Endodermal cell (in vitro differentiated cells): ENCODE measurements at regions not wholly inside any gene's neighbourhood (a gene's known extent, or its start where the extent isn't known, plus 50 kb on each side); places are given as distances from the start of the nearest gene placed in this dataset.

ENCODE experiments used
- DNase-seq: peaks from one replicate; pipeline ENCODE4 v3.0.0-alpha.2; 2017
- H3K27ac ChIP-seq: 2 replicates; pipeline ENCODE4 v1.5.1; 2013; ENCODE audit warnings: mild to moderate bottlenecking, low read depth, low read length, moderate library complexity
- H3K27me3 ChIP-seq: 2 replicates; pipeline ENCODE4 v1.6.1; 2013; ENCODE audit warnings: mild to moderate bottlenecking, low read length, moderate library complexity; ENCODE audit not compliant: insufficient read depth, control insufficient read depth, poor library complexity, severe bottlenecking
- H3K36me3 ChIP-seq: 2 replicates; pipeline ENCODE4 v1.7.0; 2013; ENCODE audit warnings: mild to moderate bottlenecking, low read length, moderate library complexity; ENCODE audit not compliant: control insufficient read depth, insufficient read depth
- H3K4me1 ChIP-seq: one replicate; pipeline ENCODE4 v1.7.0; 2013; ENCODE audit warnings: low read length; ENCODE audit not compliant: control insufficient read depth, insufficient read depth
- H3K4me3 ChIP-seq: 2 replicates; pipeline ENCODE4 v1.5.1; 2013; ENCODE audit warnings: mild to moderate bottlenecking, low read length, moderate library complexity
- H3K9ac ChIP-seq: 2 replicates; pipeline ENCODE4 v1.6.1; 2013; ENCODE audit warnings: mild to moderate bottlenecking, low read length, moderate library complexity; ENCODE audit not compliant: poor library complexity, severe bottlenecking; ENCODE audit errors: extremely low read depth
- H3K9me3 ChIP-seq: 2 replicates; pipeline ENCODE4 v1.6.1; 2013; ENCODE audit warnings: mild to moderate bottlenecking, low read length, moderate library complexity; ENCODE audit not compliant: control insufficient read depth
- H3K27ac Mint-ChIP-seq: 2 replicates; pipeline ENCODE4 v1.8.0; 2020; ENCODE audit warnings: mixed read lengths
- H3K27me3 Mint-ChIP-seq: 2 replicates; pipeline ENCODE4 v1.8.0; 2021; ENCODE audit warnings: mild to moderate bottlenecking, mixed read lengths; ENCODE audit not compliant: insufficient read depth
- H3K36me3 Mint-ChIP-seq: 2 replicates; pipeline ENCODE4 v1.8.0; 2020; ENCODE audit warnings: low read depth, mixed read lengths
- H3K4me1 Mint-ChIP-seq: 2 replicates; pipeline ENCODE4 v1.8.0; 2020; ENCODE audit warnings: mixed read lengths
- H3K4me3 Mint-ChIP-seq: 2 replicates; pipeline ENCODE4 v1.8.0; 2020; ENCODE audit warnings: mild to moderate bottlenecking, moderate library complexity, mixed read lengths
- H3K9me3 Mint-ChIP-seq: 2 replicates; pipeline ENCODE4 v1.8.0; 2020; ENCODE audit warnings: mild to moderate bottlenecking, mixed read lengths
- CTCF ChIP-seq: fragments of 200-600 bp; sonication (generic); conservative IDR thresholded peaks from 2 replicates; pipeline ENCODE4 v1.5.0; 2021; ENCODE audit warnings: antibody characterized with exemption, mild to moderate bottlenecking
- WGBS, 2 experiments: methylation state at CpG; one replicate each; pipeline versions ENCODE4 v1.1.5 to v1.1.7; 2013; ENCODE audit warnings: missing lambda C conversion rate in 2 of 2, mixed read lengths in 1 of 2; ENCODE audit not compliant: insufficient coverage in 1 of 2, insufficient read length in 1 of 2; 5-methylcytosine and 5-hydroxymethylcytosine counted together

DNA sequence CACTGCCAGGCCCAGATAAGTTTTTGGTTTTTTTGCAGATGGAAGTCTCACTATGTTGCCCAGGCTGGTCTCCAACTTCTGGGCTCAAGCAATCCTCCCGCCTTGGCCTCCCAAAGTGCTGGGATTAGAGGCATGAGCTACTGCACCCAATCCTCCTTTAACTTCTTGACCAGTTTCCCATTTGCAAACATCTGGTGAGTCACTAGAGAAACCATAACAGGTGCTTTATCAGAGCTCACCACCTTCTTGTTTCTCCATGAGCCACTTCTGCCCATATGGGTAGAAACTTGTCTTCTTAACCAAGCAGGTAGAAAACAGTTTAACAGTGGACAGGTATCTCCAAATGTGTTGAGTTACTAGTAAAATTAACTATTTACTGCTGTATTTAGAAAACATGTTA, 128.4 kb upstream of the AP1S2 start:
- H3K36me3 ChIP-seq: no peaks in the 10 kb centered on the region
- Mint-ChIP-seq H3K4me3 (no peak overlapping the region), H3K9me3 (peaks cover 10% of the 10 kb centered on the region), H3K4me1 (peaks cover 13% of the 10 kb centered on the region), H3K27ac (no peak overlapping the region), H3K36me3 (peaks cover 4% of the 10 kb centered on the region), H3K27me3 (no peaks in the 10 kb centered on the region)
- no peak overlapping the region for H3K4me3 ChIP-seq
- H3K4me1 ChIP-seq: no peaks in the 10 kb centered on the region
- no peak for TF ChIP-seq CTCF
- no peak for DNase-seq
- no peak overlapping the region for H3K27ac ChIP-seq
- H3K27me3 ChIP-seq: no peaks in the 10 kb centered on the region
- no peaks in the 10 kb centered on the region for H3K9me3 ChIP-seq
- 86 to 92% methylated on average over 1 of the region's 1 CpG for WGBS, 2 experiments
- no peak overlapping the region for H3K9ac ChIP-seq

- Mint-ChIP-seq H3K4me3 (no peak overlapping the region), H3K36me3 (no peaks in the 10 kb centered on the region), H3K27ac (peak overlapping the region; percentile 4), H3K9me3 (no peaks in the 10 kb centered on the region), H3K27me3 (no peaks in the 10 kb centered on the region), H3K4me1 (peaks cover 53% of the 10 kb centered on the region)
- Histone ChIP-seq H3K4me3 (no peak overlapping the region), H3K36me3 (no peaks in the 10 kb centered on the region), H3K27me3 (no peaks in the 10 kb centered on the region), H3K27ac (no peak overlapping the region), H3K4me1 (no peaks in the 10 kb centered on the region), H3K9me3 (no peaks in the 10 kb centered on the region), H3K9ac (no peak overlapping the region)
- 89% methylated on average over 3 of the region's 3 CpGs; no CpG with 5 or more reads in 1 of the 2 experiments for WGBS, 2 experiments
- DNase-seq: no peak
- TF ChIP-seq CTCF: no peak
These were observed 123.0 kb upstream of the AP1S2 start for GRCh38 chrX:15977644-15978043.

DNA sequence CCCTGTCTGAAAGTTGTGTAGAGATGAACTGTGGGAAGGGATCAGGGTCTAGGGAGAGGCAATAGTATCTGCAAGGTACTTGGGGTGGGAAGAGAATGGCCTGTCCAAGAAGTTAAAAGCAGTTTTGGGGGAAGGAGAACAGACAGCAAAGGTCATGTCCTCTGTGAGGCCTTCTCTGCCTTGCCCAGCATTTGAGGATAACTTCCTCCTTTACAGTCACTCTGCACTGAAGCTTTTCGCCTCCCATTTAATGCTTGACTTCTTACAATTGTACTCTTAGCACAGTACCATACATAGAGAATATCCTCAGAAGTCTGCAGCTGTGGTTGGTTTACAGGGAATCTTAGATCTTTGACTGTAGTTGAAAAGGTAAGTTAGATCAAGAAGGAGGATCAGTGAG, 121.8 kb upstream of the AP1S2 start:
- no peak for DNase-seq
- no peak overlapping the region for H3K4me3 ChIP-seq
- TF ChIP-seq CTCF: no peak
- H3K36me3 ChIP-seq: no peaks in the 10 kb centered on the region
- no peaks in the 10 kb centered on the region for H3K4me1 ChIP-seq
- no peaks in the 10 kb centered on the region for H3K9me3 ChIP-seq
- H3K36me3 Mint-ChIP-seq: no peaks in the 10 kb centered on the region
- no peaks in the 10 kb centered on the region for H3K9me3 Mint-ChIP-seq
- 100% methylated on average over 1 of the region's 1 CpG; no CpG with 5 or more reads in 1 of the 2 experiments for WGBS, 2 experiments
- no peak overlapping the region for H3K27ac ChIP-seq
- no peaks in the 10 kb centered on the region for H3K27me3 Mint-ChIP-seq
- no peak overlapping the region for H3K9ac ChIP-seq
- no peaks in the 10 kb centered on the region for H3K27me3 ChIP-seq
- no peak overlapping the region for H3K27ac Mint-ChIP-seq
- H3K4me3 Mint-ChIP-seq: no peak overlapping the region
- peaks cover 47% of the 10 kb centered on the region for H3K4me1 Mint-ChIP-seq
